MG63 (cell line): ENCODE measurements at regions not wholly inside any gene's neighbourhood (a gene's known extent, or its start where the extent isn't known, plus 50 kb on each side); places are given as distances from the start of the nearest gene placed in this dataset.
"Not testable (repeated sequence)": the region's sequence is repeated elsewhere in the genome, so short reads cannot be mapped to it uniquely, and the experiment has no call there.

Source experiments
- DNase-seq: peaks from one replicate; pipeline ENCODE4 v3.0.0-alpha.2; 2020
- H3K27me3 ChIP-seq: fragments of 250-450 bp; sonication (Bioruptor Pico); 2 replicates; pipeline ENCODE4 v1.5.1; 2020; ENCODE audit warnings: mild to moderate bottlenecking, moderate library complexity
- H3K36me3 ChIP-seq: fragments of 250-450 bp; sonication (Bioruptor Pico); 2 replicates; pipeline ENCODE4 v1.5.1; 2020; ENCODE audit warnings: mild to moderate bottlenecking, moderate library complexity
- H3K4me3 ChIP-seq: fragments of 250-450 bp; sonication (Bioruptor Pico); 2 replicates; pipeline ENCODE4 v1.5.1; 2020; ENCODE audit warnings: mild to moderate bottlenecking, moderate library complexity
- H3K9me3 ChIP-seq: fragments of 250-450 bp; sonication (Bioruptor Pico); 2 replicates; pipeline ENCODE4 v1.5.1; 2020; ENCODE audit warnings: mild to moderate bottlenecking, moderate library complexity

- Histone ChIP-seq H3K9me3 (no peaks in the 10 kb centered on the region), H3K36me3 (no peaks in the 10 kb centered on the region), H3K4me3 (no peak overlapping the region), H3K27me3 (no peaks in the 10 kb centered on the region; the same call in 1 of the 2 replicates)
- no peak for DNase-seq
Observed at GRCh38 chr10:30560326-30560725, 69.2 kb downstream of the LYZL2 start.

DNA sequence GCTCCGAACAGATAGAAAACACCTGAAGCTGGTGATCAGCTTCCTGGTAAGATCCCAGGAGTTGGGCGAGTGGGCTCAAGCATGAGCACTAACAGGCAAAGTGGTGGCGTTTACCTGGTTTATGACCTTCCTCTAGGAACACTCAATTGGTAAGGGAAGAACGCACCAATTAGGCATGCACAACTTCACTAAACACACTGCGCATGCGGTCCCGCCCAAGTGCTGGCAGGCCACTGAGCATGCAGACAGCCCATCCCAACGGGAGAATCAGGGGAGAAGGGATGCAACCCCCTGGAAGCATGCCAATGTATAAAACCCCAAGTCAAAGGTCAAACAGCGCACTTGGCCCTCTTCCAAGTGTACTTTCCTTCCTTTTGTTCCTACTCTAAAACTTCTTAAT, 70.4 kb downstream of the LYZL2 start:
- H3K36me3 ChIP-seq: no peaks in the 10 kb centered on the region
- no peak for DNase-seq
- H3K9me3 ChIP-seq: no peaks in the 10 kb centered on the region
- H3K27me3 ChIP-seq: no peaks in the 10 kb centered on the region; the same call in 1 of the 2 replicates
- H3K4me3 ChIP-seq: no peak overlapping the region

- no peaks in the 10 kb centered on the region for H3K9me3 ChIP-seq
- no peak for DNase-seq
- no peaks in the 10 kb centered on the region; the same call in 1 of the 2 replicates for H3K27me3 ChIP-seq
- H3K4me3 ChIP-seq: no peak overlapping the region
- no peaks in the 10 kb centered on the region for H3K36me3 ChIP-seq
Observed at GRCh38 chr10:30558411-30558810, 71.1 kb downstream of the LYZL2 start.

DNA sequence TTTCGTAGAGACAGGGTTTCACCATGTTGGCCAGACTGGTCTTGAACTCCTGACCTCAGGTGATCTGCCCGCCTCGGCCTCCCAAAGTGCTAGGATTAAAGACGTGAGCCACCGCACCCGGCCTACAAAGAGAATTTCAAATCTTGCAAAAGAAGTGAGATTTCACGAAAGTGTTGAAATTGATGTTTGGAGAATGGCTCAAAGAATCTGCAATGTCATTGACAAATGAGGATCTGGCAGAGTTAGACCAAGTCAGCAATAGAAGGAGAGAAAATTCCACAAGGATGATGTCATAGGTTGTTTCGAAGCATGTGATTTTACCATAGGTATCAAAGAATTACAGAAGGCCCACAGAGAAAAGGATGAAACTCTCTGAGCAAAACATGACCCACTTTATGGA, 71.7 kb downstream of the LYZL2 start:
- no peak for DNase-seq
- Histone ChIP-seq H3K27me3 (no peaks in the 10 kb centered on the region; the same call in 1 of the 2 replicates), H3K9me3 (no peaks in the 10 kb centered on the region), H3K4me3 (no peak overlapping the region), H3K36me3 (no peaks in the 10 kb centered on the region)

- Histone ChIP-seq H3K9me3 (no peaks in the 10 kb centered on the region), H3K4me3 (no peak overlapping the region), H3K27me3 (no peaks in the 10 kb centered on the region), H3K36me3 (no peaks in the 10 kb centered on the region)
- no peak for DNase-seq
Observed at GRCh38 chr10:30556189-30556588, 73.4 kb downstream of the LYZL2 start.

DNA sequence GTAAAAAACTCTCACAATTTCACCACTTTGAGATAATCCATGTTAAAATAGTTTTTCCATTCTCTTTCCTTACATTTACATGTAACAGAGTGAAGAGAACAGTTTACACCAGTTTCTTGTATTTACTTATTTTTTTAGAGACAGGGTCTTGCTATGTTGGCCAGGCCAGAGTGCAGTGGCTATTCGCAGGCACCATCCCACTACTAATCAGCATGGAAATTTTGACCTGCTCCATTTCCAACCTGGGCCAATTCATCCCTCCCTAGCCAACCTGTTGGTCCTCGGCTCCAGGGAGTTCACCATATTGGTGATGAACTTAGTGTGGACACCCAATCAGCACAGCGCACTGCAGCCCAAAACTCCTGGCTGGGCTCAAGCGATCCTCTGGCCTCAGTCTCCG, 74.1 kb downstream of the LYZL2 start:
- H3K36me3 ChIP-seq: no peaks in the 10 kb centered on the region
- H3K4me3 ChIP-seq: no peak overlapping the region
- no peak for DNase-seq
- H3K9me3 ChIP-seq: no peaks in the 10 kb centered on the region
- H3K27me3 ChIP-seq: no peaks in the 10 kb centered on the region

DNA sequence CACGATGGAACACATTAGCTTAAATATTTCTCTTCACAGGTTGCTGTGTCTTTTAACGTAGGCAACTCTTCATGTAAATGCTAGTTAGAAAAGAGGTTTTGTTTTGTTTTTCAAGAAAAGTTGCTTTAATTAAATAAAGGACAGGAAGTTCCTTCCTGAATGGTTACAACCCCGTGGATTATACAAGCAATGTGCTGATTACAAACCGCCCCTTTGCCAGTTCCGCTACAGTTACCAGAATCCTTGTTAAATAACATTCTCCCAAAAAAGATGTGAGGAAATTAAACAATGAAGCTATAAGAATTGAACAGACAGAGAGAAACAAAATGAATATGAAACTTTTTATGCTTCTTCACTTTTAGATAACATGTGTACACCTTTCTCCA, 75.1 kb downstream of the LYZL2 start:
- H3K27me3 ChIP-seq: no peaks in the 10 kb centered on the region
- no peaks in the 10 kb centered on the region for H3K36me3 ChIP-seq
- no peaks in the 10 kb centered on the region for H3K9me3 ChIP-seq
- no peak for DNase-seq
- H3K4me3 ChIP-seq: no peak overlapping the region

DNA sequence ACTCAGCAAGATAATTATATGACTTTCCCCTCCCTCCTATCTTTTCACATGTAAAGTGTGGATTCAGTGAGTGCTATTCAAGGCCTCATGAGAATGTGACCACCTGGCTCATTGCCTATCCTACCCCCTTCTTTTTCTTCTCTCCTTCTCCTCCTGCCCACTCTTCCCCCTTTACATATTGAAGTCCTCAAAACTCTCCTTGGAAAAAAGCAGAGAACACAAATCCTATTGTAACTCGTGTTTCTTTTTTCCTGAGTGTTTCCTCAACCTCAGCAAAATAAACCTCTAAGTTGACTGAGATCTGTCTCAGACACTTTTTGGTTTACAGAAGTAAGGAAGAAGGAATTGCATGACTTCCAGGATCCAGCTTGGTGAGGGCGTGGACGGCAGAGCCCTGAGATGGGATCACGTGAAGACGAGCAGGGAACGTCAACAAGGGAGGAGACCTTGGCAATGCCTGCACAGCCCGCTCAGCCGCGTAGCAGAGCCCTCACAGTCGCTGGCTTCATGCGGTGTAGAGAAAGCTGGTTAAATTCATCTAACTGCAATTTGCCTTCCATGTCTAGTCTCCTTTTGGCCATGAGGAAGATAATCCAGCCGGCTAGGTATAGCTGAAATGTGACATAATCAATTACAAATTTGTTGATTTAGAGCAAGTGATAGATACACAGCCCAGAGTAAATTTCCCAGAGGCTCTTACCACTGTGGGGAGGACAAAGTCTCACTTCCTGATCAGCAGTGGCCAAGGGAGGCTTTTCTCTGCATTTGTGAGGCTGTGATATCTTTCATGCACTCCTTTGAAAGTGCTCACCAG, 75.7 kb downstream of the LYZL2 start:
- no peak overlapping the region for H3K4me3 ChIP-seq
- no peak for DNase-seq
- H3K9me3 ChIP-seq: no peaks in the 10 kb centered on the region
- no peaks in the 10 kb centered on the region for H3K27me3 ChIP-seq
- no peaks in the 10 kb centered on the region for H3K36me3 ChIP-seq

DNA sequence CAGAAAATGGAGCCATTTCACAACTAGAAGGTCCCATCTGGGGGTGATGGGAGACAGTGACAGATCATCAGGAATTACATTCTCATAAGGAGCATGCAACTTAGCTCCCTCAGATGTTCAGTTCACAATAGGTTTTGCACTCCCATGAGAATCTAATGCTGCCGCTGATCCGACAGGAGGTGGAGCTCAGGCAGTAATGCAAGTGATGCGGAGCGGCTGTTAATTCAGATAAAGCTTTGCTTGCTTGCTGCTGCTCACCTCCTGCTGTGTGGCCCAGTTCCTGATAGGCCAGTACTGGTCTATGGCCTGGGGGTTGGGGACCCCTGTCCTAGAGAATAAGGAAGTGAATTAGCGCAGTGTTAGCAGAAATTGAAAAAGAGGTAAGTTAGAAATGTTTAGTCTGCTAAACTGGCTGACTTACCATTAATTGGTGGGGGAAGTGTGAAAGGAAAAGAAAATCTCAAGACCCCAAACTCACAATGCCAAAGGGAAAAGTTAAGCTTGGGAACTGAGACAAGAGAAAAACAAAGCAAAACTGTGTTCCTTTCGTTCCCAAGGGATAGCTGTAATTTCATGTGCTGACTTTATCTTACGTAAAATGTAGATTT, 76.4 kb downstream of the LYZL2 start:
- Histone ChIP-seq H3K27me3 (no peaks in the 10 kb centered on the region), H3K36me3 (no peaks in the 10 kb centered on the region), H3K4me3 (no peak overlapping the region), H3K9me3 (no peaks in the 10 kb centered on the region)
- DNase-seq: no peak

GRCh38 chr10:30550967-30551815, 78.4 kb downstream of the LYZL2 start:
- Histone ChIP-seq H3K4me3 (no peak overlapping the region), H3K27me3 (no peaks in the 10 kb centered on the region), H3K36me3 (no peaks in the 10 kb centered on the region), H3K9me3 (no peaks in the 10 kb centered on the region)
- DNase-seq: no peak

- not testable (repeated sequence) for H3K4me3 ChIP-seq
Observed at GRCh38 chr10:30549134-30549687, 80.3 kb downstream of the LYZL2 start.

GRCh38 chr10:30546511-30546910, 83.0 kb downstream of the LYZL2 start:
- DNase-seq: no peak
- Histone ChIP-seq H3K9me3 (no peaks in the 10 kb centered on the region), H3K4me3 (no peak overlapping the region), H3K36me3 (no peaks in the 10 kb centered on the region), H3K27me3 (no peaks in the 10 kb centered on the region)

More at GRCh38 chr10:30549134-30549687, 80.3 kb downstream of the LYZL2 start:
- not testable (repeated sequence) for H3K9me3 ChIP-seq, H3K36me3 ChIP-seq, H3K27me3 ChIP-seq, DNase-seq

GRCh38 chr10:30542895-30543288, 86.7 kb downstream of the LYZL2 start:
- no peak for DNase-seq
- H3K27me3 ChIP-seq: no peaks in the 10 kb centered on the region
- H3K36me3 ChIP-seq: no peaks in the 10 kb centered on the region
- H3K9me3 ChIP-seq: no peaks in the 10 kb centered on the region
- no peak overlapping the region for H3K4me3 ChIP-seq

DNA sequence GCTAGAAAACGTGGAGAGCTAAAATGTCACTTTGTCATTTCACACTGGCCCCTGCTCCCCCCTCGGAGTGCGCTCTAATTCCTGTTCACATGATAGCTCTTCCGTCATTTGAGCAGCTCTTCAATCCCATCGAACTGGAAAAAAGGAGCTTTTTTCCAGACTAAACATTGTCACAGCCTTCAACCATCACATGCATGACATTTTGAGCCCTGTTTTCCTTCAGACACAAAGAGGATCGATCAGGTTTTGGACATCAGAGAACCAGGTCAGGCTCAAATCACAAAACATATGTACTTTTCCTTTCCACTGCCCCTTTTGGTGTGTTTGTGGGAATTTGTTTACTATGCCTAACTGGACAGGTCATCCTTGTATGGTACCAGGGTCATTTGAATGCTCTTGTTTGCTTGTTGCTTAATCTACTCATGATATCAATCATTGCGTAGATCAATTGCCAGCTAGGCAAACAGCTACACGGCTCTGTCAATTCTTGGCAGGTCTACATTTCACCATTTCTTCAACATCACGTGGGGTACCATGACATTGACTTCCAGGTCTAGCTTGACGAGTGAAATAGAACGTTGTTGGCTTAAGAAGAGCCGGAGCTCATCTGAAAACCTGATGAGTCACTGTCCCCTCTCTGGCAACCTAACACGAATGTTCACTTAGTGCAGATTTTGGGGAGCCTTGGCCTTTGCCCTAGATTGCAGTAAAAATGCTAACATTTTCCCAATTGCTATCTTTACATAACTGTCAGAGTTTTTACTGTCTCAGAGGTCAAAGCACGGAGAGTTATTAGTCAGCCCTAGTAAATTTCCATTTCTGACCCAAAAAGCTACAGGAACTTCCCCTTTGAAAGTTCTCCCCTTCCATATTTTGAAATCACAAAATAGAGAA, 87.3 kb downstream of the LYZL2 start:
- no peak overlapping the region for H3K4me3 ChIP-seq
- H3K9me3 ChIP-seq: no peaks in the 10 kb centered on the region
- H3K27me3 ChIP-seq: no peaks in the 10 kb centered on the region
- no peaks in the 10 kb centered on the region for H3K36me3 ChIP-seq
- DNase-seq: no peak

- no peaks in the 10 kb centered on the region for H3K27me3 ChIP-seq
- no peaks in the 10 kb centered on the region for H3K9me3 ChIP-seq
- H3K4me3 ChIP-seq: no peak overlapping the region
- DNase-seq: no peak
- no peaks in the 10 kb centered on the region for H3K36me3 ChIP-seq
Observed at GRCh38 chr10:30540276-30540675, 89.3 kb downstream of the LYZL2 start.

GRCh38 chr10:30538086-30538485, 91.5 kb downstream of the LYZL2 start:
- no peak overlapping the region for H3K4me3 ChIP-seq
- no peaks in the 10 kb centered on the region for H3K36me3 ChIP-seq
- H3K27me3 ChIP-seq: no peaks in the 10 kb centered on the region
- no peaks in the 10 kb centered on the region for H3K9me3 ChIP-seq
- DNase-seq: no peak
